NOMO-1 treated with DMSO at 0.1 percent for 48 hours (cell line): ENCODE measurements at regions not wholly inside any gene's neighbourhood (a gene's known extent, or its start where the extent isn't known, plus 50 kb on each side); places are given as distances from the start of the nearest gene placed in this dataset.
"Not testable (repeated sequence)": the region's sequence is repeated elsewhere in the genome, so short reads cannot be mapped to it uniquely, and the experiment has no call there.

Source experiments
- DNase-seq: peaks from one replicate; lab custom pipeline; 2025; ENCODE audit not compliant: unreplicated experiment; lab: John Stamatoyannopoulos, UW

DNA sequence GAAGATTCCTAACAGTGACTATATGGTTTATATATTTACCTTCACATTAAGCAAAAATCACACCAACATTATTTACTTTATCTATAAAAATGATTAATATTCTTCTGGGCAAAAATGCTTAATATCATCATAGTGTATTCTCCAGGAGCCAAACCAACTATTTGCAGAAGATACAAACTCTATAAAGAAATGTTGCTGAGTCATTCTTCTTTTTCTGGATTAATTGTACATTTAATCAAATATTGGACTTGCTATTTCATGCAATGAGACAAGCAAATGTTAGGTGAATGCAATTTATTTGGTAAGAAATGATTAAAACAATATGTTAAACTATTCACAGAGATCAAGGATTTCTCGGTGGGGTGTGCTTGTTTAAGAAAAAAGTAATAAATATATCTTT lies 1075.8 kb downstream of the PCDH9 start:
- DNase-seq = no peak

GRCh38 chr13:66152596-66152995 lies 1077.5 kb downstream of the PCDH9 start:
- no peak for DNase-seq

DNA sequence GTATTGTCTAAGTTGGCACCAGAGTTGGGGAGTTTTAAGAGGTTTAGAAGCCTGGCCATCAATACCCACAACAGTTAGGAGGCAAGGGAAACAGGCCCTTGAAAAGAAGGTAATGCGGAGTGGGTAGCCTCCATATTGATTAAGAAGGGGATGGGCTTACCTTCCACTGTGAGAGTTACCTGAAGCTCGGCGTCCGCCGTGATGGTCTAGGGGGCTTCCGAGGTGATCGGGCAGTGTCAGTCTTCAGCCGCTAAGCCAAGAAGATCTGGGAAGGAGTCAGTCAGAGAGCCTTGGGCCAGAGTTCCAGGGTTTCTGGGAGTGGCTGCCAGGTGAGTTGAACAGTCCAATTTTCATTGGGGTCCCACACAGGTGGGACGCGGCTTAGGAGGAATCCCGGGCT lies 1085.8 kb downstream of the PCDH9 start:
- DNase-seq = not testable (repeated sequence)

- DNase-seq = peak; percentile 54
Observed at GRCh38 chr13:66139701-66140100, 1090.4 kb downstream of the PCDH9 start.

- no peak for DNase-seq
Observed at GRCh38 chr13:66139250-66139649, 1090.9 kb downstream of the PCDH9 start.

- no peak for DNase-seq
Observed at GRCh38 chr13:66138172-66138811, 1091.8 kb downstream of the PCDH9 start.

GRCh38 chr13:66137384-66137783 lies 1092.8 kb downstream of the PCDH9 start:
- no peak for DNase-seq

- no peak for DNase-seq
Observed at GRCh38 chr13:66128692-66129269, 1101.4 kb downstream of the PCDH9 start.

GRCh38 chr13:66128201-66128600 lies 1101.9 kb downstream of the PCDH9 start:
- DNase-seq = no peak

- DNase-seq = no peak
Observed at GRCh38 chr13:66117563-66117962, 1112.6 kb downstream of the PCDH9 start.

DNA sequence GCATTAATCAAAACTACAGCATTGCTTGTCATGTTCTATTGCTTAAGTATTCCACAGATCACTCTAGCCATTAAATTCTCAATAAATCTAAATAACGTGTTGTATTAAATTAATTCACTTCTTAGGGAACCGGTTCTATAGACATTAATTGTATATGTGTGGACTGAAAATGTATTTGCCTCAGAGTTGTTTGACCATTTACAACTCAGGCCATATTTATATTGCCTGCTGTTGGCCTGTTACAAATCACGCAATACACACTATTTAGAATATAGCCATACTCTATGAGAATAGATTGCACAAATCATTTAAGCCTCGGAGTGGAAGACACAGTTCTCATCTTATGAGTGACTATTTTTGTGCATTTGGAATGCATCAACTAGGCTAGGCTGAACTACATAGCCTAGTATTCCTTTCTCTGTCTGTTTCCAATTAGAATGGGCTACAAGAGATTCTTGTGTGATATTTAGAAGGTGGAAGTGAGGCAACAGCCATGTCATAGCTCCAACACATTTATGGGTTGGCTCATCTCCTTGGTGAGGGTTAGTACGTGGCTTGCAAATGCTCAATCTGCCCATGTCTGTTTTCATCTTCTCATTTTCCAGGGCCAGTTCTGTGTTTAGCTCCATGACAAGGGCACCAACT lies 1116.1 kb downstream of the PCDH9 start:
- no peak for DNase-seq

DNA sequence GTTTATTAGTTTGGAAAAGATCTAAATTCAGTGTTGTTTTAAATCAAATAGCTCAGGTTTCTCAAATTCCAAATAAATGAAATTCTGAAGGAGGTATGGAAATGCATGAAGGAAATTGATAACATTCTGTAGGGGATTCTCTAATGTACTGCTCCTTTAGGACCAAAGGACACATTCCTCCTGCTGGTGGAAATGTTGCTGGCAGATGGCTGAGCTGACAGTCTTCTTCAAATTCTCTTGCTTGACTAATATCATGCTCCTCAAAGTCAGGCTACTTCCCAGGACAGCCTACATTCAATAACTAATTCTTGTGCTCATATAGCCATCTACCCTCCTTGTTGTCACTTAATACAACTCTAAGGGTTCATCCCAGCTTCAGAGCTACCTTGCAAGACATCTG lies 1118.5 kb downstream of the PCDH9 start:
- DNase-seq = no peak

DNA sequence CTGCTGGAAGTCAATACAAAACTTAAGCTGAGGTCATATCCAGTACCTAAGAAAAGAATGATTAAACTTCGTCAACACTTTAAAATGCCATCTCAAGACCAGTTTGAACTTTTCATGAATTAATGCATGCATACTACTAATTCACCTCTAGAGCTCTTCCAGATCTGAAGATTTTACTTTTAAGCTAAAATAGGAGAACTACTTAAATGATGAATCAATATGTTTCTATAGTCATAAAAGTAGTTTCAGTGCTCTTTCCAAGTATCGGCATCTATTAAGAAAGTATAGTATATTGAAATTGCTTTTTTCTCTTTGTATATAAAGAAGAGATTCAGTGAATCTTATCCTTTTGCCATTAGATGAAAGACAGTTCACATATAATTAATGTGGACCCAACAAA lies 1123.9 kb downstream of the PCDH9 start:
- DNase-seq = no peak

DNA sequence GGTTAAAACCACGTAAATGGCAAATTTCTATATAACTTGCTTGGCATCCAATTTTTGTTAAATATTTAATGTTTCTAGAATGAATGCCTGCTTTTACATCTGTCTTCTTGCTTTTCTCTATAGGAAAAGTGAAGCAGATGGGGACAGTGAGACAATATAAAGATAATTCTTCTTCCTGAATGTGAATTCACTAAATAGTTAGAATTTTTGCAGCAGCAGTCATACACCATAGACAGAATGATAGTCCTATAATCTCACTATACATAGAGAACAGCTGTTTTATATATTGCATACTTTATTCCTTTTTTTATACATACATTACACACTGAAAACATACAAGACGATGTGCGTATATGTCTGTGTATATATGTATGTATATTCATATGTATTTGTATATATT lies 1127.3 kb downstream of the PCDH9 start:
- no peak for DNase-seq

DNA sequence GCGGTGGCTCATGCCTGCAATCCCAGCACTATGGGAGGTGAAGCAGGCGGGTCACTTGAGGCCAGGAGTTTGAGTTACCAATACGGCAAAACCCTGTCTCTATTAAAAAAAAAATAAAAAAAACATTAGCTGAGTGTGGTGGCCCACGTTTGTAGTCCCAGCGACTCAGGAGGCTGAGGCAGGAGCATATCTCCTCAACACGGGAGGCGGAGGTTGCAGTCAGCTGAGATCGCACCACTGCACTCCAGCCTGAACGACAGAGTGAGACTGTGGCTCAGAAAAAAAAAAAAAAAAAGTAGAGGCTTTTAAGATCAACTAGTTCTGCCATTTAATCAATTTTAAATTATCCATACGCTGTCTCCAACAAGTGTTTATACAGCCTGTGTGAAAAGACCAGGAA lies 1130.3 kb downstream of the PCDH9 start:
- DNase-seq = no peak

- no peak for DNase-seq
Observed at GRCh38 chr13:66098931-66099628, 1131.1 kb downstream of the PCDH9 start.

GRCh38 chr13:66089711-66090110 lies 1140.4 kb downstream of the PCDH9 start:
- DNase-seq = no peak

DNA sequence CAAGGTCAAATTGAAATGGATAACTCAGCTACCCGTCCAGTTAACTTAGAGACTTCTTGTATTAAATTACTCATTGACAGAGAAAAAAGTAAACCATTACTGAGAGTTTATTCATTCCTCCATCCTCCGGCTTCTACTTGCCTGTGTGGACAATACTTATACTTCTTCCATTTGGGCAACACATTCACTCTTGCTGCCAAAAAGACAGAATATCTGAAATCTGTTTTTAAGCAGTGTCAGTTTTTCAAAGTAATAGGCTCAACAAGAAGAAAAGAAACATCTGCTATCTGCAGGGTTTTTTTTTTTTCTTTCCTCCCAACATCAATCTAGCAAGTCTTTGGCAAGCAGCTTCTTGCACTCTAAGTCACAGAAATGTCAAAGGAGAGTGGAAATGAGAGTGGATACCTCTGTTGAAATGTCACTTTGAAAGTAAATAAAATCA lies 1142.8 kb downstream of the PCDH9 start:
- DNase-seq = no peak

DNA sequence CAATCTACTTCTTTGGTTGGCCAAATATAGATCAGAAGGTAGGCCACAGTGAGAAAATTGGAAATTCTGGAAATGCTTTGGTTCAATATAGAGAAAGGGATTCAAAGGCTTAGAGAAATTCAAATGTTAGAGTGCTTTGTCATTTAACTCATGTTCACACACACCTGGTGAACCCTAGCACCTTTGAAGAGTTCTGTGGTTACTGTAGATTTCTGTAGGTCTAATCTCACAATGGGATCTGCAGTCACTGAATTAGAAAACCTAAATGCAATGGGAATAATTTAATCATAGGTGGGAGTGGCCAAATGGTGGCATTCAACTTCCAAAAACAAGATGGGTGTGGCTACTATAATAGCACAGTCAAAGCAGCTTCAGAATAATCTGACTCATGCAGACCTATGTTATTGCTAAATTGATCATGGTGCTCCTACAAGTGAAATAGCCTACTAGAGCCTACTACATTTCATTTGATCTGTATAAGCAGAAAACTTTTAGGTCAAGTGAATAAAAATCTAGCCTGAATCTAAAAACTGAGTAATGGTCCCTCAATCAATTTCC lies 1152.9 kb downstream of the PCDH9 start:
- DNase-seq = peak; percentile 20

GRCh38 chr13:66076417-66076816 lies 1153.7 kb downstream of the PCDH9 start:
- DNase-seq = peak; percentile 90

- DNase-seq = no peak
Observed at GRCh38 chr13:66074018-66074615, 1156.0 kb downstream of the PCDH9 start.
